HCT116 (cell line): ENCODE measurements at regions not wholly inside any gene's neighbourhood (a gene's known extent, or its start where the extent isn't known, plus 50 kb on each side); places are given as distances from the start of the nearest gene placed in this dataset.

Experiments
- ATAC-seq: fragments of 200-7000 bp; cut with Tn5 transposase; 2 replicates; pipeline ENCODE4 v1.9.1; 2020; ENCODE audit warnings: mild to moderate bottlenecking, moderate library complexity
- BruUV-seq: library from RNA; stranded (reverse); fragments of 400-500 nt; replicated peaks from 2 replicates; lab custom pipeline; 2021; lab: Mats Ljungman, UMichigan
- CTCF ChIA-PET: fragments of 300-600 bp; sonication (Branson Sonifier 250); formaldehyde crosslinking; loops from one replicate; lab custom pipeline; 2021; ENCODE audit warnings: antibody characterized with exemption; lab: Charles Lee
- POLR2A ChIA-PET: fragments of 300-600, 350-600 bp; sonication (Branson Sonifier 250); formaldehyde crosslinking; loops from one replicate; lab custom pipeline; 2021; ENCODE audit warnings: antibody characterized with exemption; lab: Charles Lee
- RAD21 ChIA-PET, 2 experiments: fragments of 300-600 bp; sonication (Branson Sonifier 250); formaldehyde crosslinking; loops; one replicate each; lab custom pipeline; 2023; ENCODE audit warnings: low total read pairs in 2 of 2; ENCODE audit not compliant: uncharacterized antibody in 2 of 2, unreplicated experiment in 2 of 2, low non-redundant PET in 1 of 2; lab: Charles Lee
- DNase-seq: peaks from one replicate; pipeline ENCODE4 v3.0.0-alpha.2; 2010; ENCODE audit warnings: low read depth, low spot score
- H2AFZ ChIP-seq: fragments of 200-600 bp; shearing (Covaris generic), sonication (generic); 2 replicates; pipeline ENCODE4 v1.6.1; 2017; ENCODE audit warnings: low read depth, mixed run types, mixed read lengths, antibody characterized with exemption, low read length; ENCODE audit not compliant: poor library complexity, severe bottlenecking
- H3K27ac ChIP-seq: 2 replicates; pipeline ENCODE4 v1.5.1; 2012; ENCODE audit warnings: low read depth, low read length
- H3K27me3 ChIP-seq: fragments of 200-600 bp; sonication (generic); 2 replicates; pipeline ENCODE4 v1.6.1; 2016; ENCODE audit warnings: mixed run types, low read length, mixed read lengths; ENCODE audit not compliant: insufficient read depth
- H3K36me3 ChIP-seq, 2 experiments: fragments of 200-500 bp in 1 of 2; fragments of 200-600 bp in 1 of 2; sonication (Bioruptor generic) in 1 of 2; sonication (generic) in 1 of 2; 2 replicates each; pipeline versions ENCODE4 v1.5.1 to v1.6.1; 2014 to 2016; ENCODE audit warnings: low read length in 2 of 2, inconsistent platforms in 1 of 2, mixed read lengths in 1 of 2, mixed run types in 1 of 2; ENCODE audit not compliant: insufficient read depth in 2 of 2, control insufficient read depth in 1 of 2
- H3K4me1 ChIP-seq, 2 experiments: fragments of 200-600 bp in 1 of 2; sonication (generic) in 1 of 2; 2 replicates each; pipeline versions ENCODE4 v1.5.1 to v1.6.1; 2012 to 2017; ENCODE audit warnings: low read length in 2 of 2, inconsistent platforms in 1 of 2, mild to moderate bottlenecking in 1 of 2, mixed read lengths in 1 of 2, mixed run types in 1 of 2, moderate library complexity in 1 of 2; ENCODE audit not compliant: insufficient read depth in 2 of 2, control insufficient read depth in 1 of 2
- H3K4me2 ChIP-seq: fragments of 200-600 bp; sonication (generic); 2 replicates; pipeline ENCODE4 v1.6.1; 2017; ENCODE audit warnings: mixed run types, low read length, mixed read lengths
- H3K4me3 ChIP-seq, 2 experiments: fragments of 200-600 bp in 1 of 2; sonication (generic) in 1 of 2; replicated peaks in 1 of 2; 2 replicates each; pipeline ENCODE4 v1.5.1; 2011 to 2016; ENCODE audit warnings: low read length in 2 of 2, control low read depth in 1 of 2, low read depth in 1 of 2, mild to moderate bottlenecking in 1 of 2, mixed read lengths in 1 of 2, mixed run types in 1 of 2
- H3K79me2 ChIP-seq: fragments of 200-600 bp; sonication (generic); 2 replicates; pipeline ENCODE4 v1.6.1; 2017; ENCODE audit warnings: mild to moderate bottlenecking, mixed run types, low read length, moderate library complexity, mixed read lengths; ENCODE audit not compliant: insufficient read depth
- H3K9ac ChIP-seq: fragments of 200-600 bp; sonication (generic); 2 replicates; pipeline ENCODE4 v1.6.1; 2016; ENCODE audit warnings: low read length, mixed read lengths
- H3K9me2 ChIP-seq: fragments of 200-600 bp; sonication (generic), shearing (Covaris generic); 2 replicates; pipeline ENCODE4 v1.6.1; 2017; ENCODE audit warnings: mixed run types, mild to moderate bottlenecking, moderate library complexity; ENCODE audit not compliant: insufficient read depth
- H3K9me3 ChIP-seq, 2 experiments: fragments of 200-500 bp in 1 of 2; fragments of 200-600 bp in 1 of 2; sonication (Bioruptor generic) in 1 of 2; sonication (generic) in 1 of 2; 2 replicates each; pipeline ENCODE4 v1.6.1; 2014 to 2017; ENCODE audit warnings: low read length in 2 of 2, mixed read lengths in 2 of 2, inconsistent platforms in 1 of 2, low read depth in 1 of 2, mild to moderate bottlenecking in 1 of 2, mixed run types in 1 of 2, moderate library complexity in 1 of 2; ENCODE audit not compliant: control insufficient read depth in 1 of 2, insufficient read depth in 1 of 2
- H4K20me1 ChIP-seq: fragments of 200-600 bp; sonication (generic), shearing (Covaris generic); 2 replicates; pipeline ENCODE4 v1.6.1; 2017; ENCODE audit warnings: mixed run types, mild to moderate bottlenecking, moderate library complexity; ENCODE audit not compliant: insufficient read depth
- CBX3 ChIP-seq: IDR thresholded peaks from 2 replicates; pipeline ENCODE4 v1.6.1; 2012; ENCODE audit warnings: low read depth
- CEBPB ChIP-seq: IDR thresholded peaks from 2 replicates; pipeline ENCODE4 v1.6.1; 2012; ENCODE audit warnings: low read depth
- EGR1 ChIP-seq: IDR thresholded peaks from 2 replicates; pipeline ENCODE4 v1.6.1; 2012; ENCODE audit warnings: low read depth
- EZH2phosphoT487 ChIP-seq: fragments of 200-600 bp; IDR thresholded peaks from 2 replicates; pipeline ENCODE4 v1.6.1; 2018; ENCODE audit warnings: antibody characterized with exemption, borderline replicate concordance
- MAX ChIP-seq: IDR thresholded peaks from 2 replicates; pipeline ENCODE4 v1.6.1; 2012
- POLR2A ChIP-seq: IDR thresholded peaks from 2 replicates; pipeline ENCODE4 v1.7.0; 2011; ENCODE audit warnings: borderline replicate concordance; ENCODE audit not compliant: insufficient read depth, insufficient read length; ENCODE audit errors: extremely low read depth
- POLR2AphosphoS5 ChIP-seq: IDR thresholded peaks from 2 replicates; pipeline ENCODE4 v1.6.1; 2011; ENCODE audit warnings: mild to moderate bottlenecking, low read depth, low read length, moderate library complexity
- REST ChIP-seq: IDR thresholded peaks from 2 replicates; pipeline ENCODE4 v1.6.1; 2012; ENCODE audit warnings: low read depth
- SIN3A ChIP-seq: IDR thresholded peaks from 2 replicates; pipeline ENCODE4 v1.6.1; 2012; ENCODE audit warnings: low read depth
- SP1 ChIP-seq: IDR thresholded peaks from 2 replicates; pipeline ENCODE4 v1.6.1; 2012; ENCODE audit warnings: low read depth
- SRF ChIP-seq: IDR thresholded peaks from 2 replicates; pipeline ENCODE4 v1.6.1; 2012; ENCODE audit warnings: low read depth
- TCF7L2 ChIP-seq: IDR thresholded peaks from 2 replicates; pipeline ENCODE4 v1.7.0; 2011; ENCODE audit warnings: borderline replicate concordance, inconsistent platforms; ENCODE audit not compliant: insufficient read depth, insufficient read length; ENCODE audit errors: extremely low read depth
- YY1 ChIP-seq: IDR thresholded peaks from 2 replicates; pipeline ENCODE4 v1.6.1; 2011; ENCODE audit warnings: low read length, low read depth, moderate library complexity, mild to moderate bottlenecking; ENCODE audit not compliant: insufficient replicate concordance; ENCODE audit errors: extremely low read depth
- ZBTB33 ChIP-seq: IDR thresholded peaks from 2 replicates; pipeline ENCODE4 v1.6.1; 2011; ENCODE audit warnings: mild to moderate bottlenecking, low read length, moderate library complexity; ENCODE audit not compliant: insufficient replicate concordance; ENCODE audit errors: extremely low read depth
- ZFX ChIP-seq: fragments of 450-650 bp; IDR thresholded peaks from 2 replicates; pipeline ENCODE4 v1.6.1; 2017
- intact Hi-C: fragments of 100-400 bp; cut with micrococcal nuclease; formaldehyde crosslinking; loops from 2 replicates; pipeline ENCODE4 v1.10.0; 2022
- TF ChIP-seq, protein P1 (sequence below), 3 experiments: fragments of 200-600 bp in 1 of 3; sonication (generic) in 1 of 3; IDR thresholded peaks in 2 of 3; conservative IDR thresholded peaks in 1 of 3; 2 replicates each; pipeline ENCODE4 v1.5.1; 2012 to 2017; ENCODE audit warnings: low read depth in 2 of 3, low read length in 2 of 3, antibody characterized with exemption in 1 of 3, borderline replicate concordance in 1 of 3, control low read depth in 1 of 3, mild to moderate bottlenecking in 1 of 3, mixed read lengths in 1 of 3, mixed run types in 1 of 3, moderate library complexity in 1 of 3; ENCODE audit not compliant: insufficient read depth in 1 of 3

DNA sequence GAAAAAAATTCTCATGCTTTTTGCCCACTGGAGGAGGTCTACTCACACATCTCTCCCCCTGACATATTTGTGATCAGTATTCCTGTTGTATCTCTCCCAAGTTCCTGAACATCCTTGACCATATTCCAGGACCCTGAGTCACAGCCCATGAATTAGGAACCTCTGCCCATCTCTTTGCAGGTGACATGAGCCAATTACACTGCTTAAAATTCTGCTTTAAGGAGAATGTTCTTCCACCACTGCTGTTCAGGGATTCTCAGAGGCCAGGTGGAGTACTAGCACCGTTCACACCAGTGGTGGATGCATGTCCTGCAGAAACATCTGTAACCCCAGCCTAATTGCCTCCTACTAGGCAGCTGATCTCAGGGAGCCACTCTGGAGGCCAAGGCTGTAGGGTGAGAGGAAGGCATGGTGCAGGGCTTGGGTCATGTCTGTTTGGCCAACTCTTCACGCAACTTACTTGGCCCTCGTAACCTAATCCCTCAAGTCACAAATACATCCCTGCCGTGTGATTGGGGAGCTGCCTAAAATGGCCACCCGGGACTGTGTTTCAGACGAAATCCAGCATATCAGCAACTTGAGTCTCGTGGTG lies 104.8 kb downstream of the GGTLC2 start:
- ChIA-PET POLR2A (no interaction called here), RAD21 (no interaction called here), CTCF (interaction anchor here (1.1 to 1.3 kb wide), 2 partner anchors 206 to 284 kb away, joined by 3 to 4 read pairs; no protein-coding TSS in a partner anchor)
- ATAC-seq (no peak), DNase-seq (no peak)
- Histone ChIP-seq H3K9me2 (no peaks in the 10 kb centered on the region), H3K4me1 (peaks cover 0 to 4% of the 10 kb centered on the region in 2 experiments; a peak in 1 of 4 replicates), H3K4me3 (no peak overlapping the region), H3K36me3 (no peaks in the 10 kb centered on the region), H3K27me3 (no peaks in the 10 kb centered on the region), H4K20me1 (no peaks in the 10 kb centered on the region), H3K9ac (no peak overlapping the region), H2AFZ (no peak overlapping the region), H3K79me2 (no peaks in the 10 kb centered on the region), H3K9me3 (no peaks in the 10 kb centered on the region), H3K27ac (no peak overlapping the region), H3K4me2 (no peak overlapping the region)
- TF ChIP-seq ZFX (no peak), TCF7L2 (no peak), EZH2phosphoT487 (no peak), REST (no peak), POLR2AphosphoS5 (no peak), MAX (no peak), CBX3 (no peak), SP1 (no peak), YY1 (no peak), ZBTB33 (no peak), CEBPB (no peak), SIN3A (no peak), POLR2A (no peak), EGR1 (no peak), SRF (no peak)
- TF ChIP-seq, protein P1, sequence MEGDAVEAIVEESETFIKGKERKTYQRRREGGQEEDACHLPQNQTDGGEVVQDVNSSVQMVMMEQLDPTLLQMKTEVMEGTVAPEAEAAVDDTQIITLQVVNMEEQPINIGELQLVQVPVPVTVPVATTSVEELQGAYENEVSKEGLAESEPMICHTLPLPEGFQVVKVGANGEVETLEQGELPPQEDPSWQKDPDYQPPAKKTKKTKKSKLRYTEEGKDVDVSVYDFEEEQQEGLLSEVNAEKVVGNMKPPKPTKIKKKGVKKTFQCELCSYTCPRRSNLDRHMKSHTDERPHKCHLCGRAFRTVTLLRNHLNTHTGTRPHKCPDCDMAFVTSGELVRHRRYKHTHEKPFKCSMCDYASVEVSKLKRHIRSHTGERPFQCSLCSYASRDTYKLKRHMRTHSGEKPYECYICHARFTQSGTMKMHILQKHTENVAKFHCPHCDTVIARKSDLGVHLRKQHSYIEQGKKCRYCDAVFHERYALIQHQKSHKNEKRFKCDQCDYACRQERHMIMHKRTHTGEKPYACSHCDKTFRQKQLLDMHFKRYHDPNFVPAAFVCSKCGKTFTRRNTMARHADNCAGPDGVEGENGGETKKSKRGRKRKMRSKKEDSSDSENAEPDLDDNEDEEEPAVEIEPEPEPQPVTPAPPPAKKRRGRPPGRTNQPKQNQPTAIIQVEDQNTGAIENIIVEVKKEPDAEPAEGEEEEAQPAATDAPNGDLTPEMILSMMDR (IDR thresholded peaks at IDR 0.05 in 2 of 3, conservative IDR thresholded peaks at IDR 0.05 in 1 of 3; ENCODE audit: borderline replicate concordance in 1 of 3, insufficient read depth in 1 of 3, low read depth in 2 of 3, low read length in 2 of 3), result no peak
- no TSS peak for BruUV-seq
- intact Hi-C loops, result loop anchor here (10.0 kb wide), 1 partner anchor 284 kb away; no protein-coding TSS in a partner anchor
